ENCODE measurements at regions not wholly inside any gene's neighbourhood (a gene's known extent, or its start where the extent isn't known, plus 50 kb on each side); places are given as distances from the start of the nearest gene placed in this dataset.
A peak's percentile ranks its signal among the peaks of the same experiment; 100 is the strongest.

GRCh38 chr10:98332623-98333269, 64.8 kb upstream of the LOXL4 start:
- DNase-seq: no peak

DNA sequence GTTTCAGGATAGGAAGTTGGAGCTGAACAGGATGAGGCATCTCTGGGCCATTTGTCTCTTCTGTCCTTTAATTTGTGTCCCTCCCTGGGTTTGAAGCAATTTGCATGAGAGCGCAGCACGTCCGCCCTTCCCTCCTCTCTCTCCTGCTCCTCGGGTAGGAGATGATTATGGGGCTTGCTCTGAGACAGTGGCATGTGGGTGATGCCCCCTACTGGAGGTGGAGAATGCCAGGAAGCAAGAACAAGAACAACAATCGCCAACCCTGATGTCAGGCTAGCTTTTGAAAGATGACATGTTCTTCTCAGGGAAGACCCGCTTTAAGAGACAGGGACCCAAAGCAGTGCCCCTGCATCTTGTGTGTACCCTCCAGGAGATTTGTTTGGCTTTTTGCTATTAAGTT, 63.9 kb upstream of the LOXL4 start:
- peak; percentile 22 for DNase-seq

- DNase-seq: no peak
Measured at GRCh38 chr10:98330987-98331386, 63.0 kb upstream of the LOXL4 start.

GRCh38 chr10:98328640-98329039, 60.6 kb upstream of the LOXL4 start:
- DNase-seq: no peak

DNA sequence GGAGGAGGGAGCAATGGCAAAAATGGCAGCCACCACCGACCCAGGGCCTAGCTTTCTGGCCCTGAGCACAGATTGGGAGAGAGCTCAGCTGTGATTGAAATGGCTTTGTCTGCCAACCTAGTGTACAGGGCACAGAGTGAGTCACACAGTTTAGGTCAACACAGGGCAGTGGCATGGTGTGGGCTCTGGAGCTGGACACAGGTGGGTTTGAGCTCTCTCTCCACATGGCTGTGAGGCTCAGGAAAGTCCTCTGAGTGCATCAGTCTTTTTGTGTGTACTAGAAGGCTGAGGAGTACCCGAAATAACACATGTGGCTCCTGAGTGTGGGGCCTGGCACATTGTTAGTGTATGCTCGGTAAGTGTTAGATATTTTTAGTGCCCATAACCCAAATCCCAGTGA, 60.2 kb upstream of the LOXL4 start:
- DNase-seq: no peak

GRCh38 chr10:98326621-98327027, 58.6 kb upstream of the LOXL4 start:
- no peak for DNase-seq

DNA sequence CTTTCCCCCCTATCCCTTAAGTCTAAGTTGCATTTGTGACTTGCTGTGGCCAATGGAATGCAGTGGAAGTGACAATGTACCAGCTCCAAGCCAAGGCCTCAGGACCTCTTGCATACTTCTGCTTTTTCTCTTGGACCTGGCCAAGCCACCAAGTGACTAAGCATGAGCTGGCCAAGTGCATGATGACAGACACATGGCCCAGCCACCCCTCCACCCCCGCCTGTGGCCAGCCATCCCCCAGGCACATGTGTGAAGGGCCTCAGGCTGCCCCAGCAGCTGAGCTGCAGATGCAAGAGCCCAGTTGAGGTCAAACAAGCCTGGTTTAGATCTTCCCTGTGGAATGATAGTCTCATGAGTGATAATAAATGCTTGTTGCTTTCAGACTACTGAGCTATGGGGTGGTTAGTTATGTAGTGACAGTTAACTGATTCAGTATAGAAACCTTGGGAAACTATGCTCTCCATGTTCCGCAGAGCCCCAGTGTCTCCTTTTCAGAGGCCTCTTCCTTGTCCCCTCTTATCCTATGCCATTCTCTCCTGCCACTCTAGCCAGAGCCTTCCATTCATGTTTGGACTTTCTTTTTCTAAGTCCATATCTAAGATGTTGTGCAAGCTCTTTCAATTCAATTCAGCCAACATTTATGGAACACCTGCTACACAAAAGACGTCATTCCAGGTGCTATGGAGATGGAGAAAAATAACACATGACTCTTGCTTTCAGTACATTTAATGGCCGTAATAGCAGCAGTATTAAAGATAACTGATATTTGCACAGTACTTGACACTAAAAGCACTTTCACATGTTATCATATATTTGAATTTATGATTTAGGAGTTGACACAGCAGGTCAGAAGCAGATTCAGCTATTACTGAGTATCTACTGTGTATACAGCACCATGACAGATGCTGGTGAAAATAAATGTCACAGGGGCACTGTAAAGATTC, 55.5 kb upstream of the LOXL4 start:
- DNase-seq: peak; percentile 79

DNA sequence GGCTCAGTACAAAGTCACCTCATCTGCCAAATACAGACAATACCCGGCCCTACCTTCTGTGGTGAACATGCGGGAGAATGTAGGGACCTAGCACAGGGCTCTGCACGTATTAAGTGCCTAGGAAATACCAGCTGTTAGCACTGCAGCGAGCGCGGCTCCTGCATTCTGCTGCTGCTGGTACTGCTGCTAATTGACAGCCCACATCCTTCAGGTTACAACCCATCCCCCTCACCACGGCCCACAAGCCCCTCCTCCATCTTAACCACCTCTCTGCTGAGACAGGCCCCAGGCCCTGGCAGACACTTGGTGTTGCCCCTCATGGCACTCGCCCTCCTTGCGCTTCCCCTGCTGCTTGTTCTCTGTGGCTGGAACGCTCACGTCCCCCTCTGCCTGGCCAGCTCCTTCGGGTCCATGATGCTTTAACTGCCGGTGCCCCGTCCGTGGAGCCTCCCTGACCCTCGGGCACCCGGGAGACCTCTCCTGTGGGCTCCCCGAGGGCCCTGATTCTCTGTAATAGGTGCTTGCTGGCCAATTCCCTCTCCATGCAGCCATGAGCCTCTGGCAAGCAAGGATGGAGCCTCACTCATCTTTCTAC, 53.3 kb upstream of the LOXL4 start:
- no peak for DNase-seq

GRCh38 chr10:98320486-98321185, 52.6 kb upstream of the LOXL4 start:
- no peak for DNase-seq

- DNase-seq: no peak
Measured at GRCh38 chr10:98318861-98319260, 50.9 kb upstream of the LOXL4 start.

All from CD4-positive, alpha-beta T cell treated with Interleukin-15 for 1 hour (primary cell).